ENCODE measurements at regions not wholly inside any gene's neighbourhood (a gene's known extent, or its start where the extent isn't known, plus 50 kb on each side); places are given as distances from the start of the nearest gene placed in this dataset.

- ChIA-PET POLR2A (no interaction called here), CTCF (no interaction called here)
- H3K27me3 Mint-ChIP-seq, result peaks cover 1% of the 10 kb centered on the region
- no peaks in the 10 kb centered on the region for H3K36me3 Mint-ChIP-seq
- no peak overlapping the region for H3K27ac Mint-ChIP-seq
- H3K9me3 Mint-ChIP-seq, result peaks cover 4% of the 10 kb centered on the region
- no peak overlapping the region for H3K4me3 Mint-ChIP-seq
- DNase-seq, result no peak
- H3K4me1 Mint-ChIP-seq (ENCODE audit: low read depth), result no peaks in the 10 kb centered on the region
- intact Hi-C loops (cut with micrococcal nuclease), result no loop called here
Observed at GRCh38 chr3:70392227-70392626, 79.8 kb upstream of the MDFIC2 start.

- H3K9me3 Mint-ChIP-seq, result peaks cover 4% of the 10 kb centered on the region
- H3K27me3 Mint-ChIP-seq, result peaks cover 4% of the 10 kb centered on the region
- no peak overlapping the region for H3K4me3 Mint-ChIP-seq
- DNase-seq, result no peak
- POLR2A ChIA-PET, result no interaction called here
- no peaks in the 10 kb centered on the region for H3K36me3 Mint-ChIP-seq
- intact Hi-C loops (cut with micrococcal nuclease), result no loop called here
- no peaks in the 10 kb centered on the region for H3K4me1 Mint-ChIP-seq (ENCODE audit: low read depth)
- CTCF ChIA-PET, result no interaction called here
- H3K27ac Mint-ChIP-seq, result no peak overlapping the region
Observed at GRCh38 chr3:70387889-70388288, 75.5 kb upstream of the MDFIC2 start.

- peaks cover 4% of the 10 kb centered on the region for H3K27me3 Mint-ChIP-seq
Observed at GRCh38 chr3:70386846-70387245, 74.4 kb upstream of the MDFIC2 start.

GRCh38 chr3:70386043-70386442 lies 73.6 kb upstream of the MDFIC2 start:
- ChIA-PET POLR2A (no interaction called here), CTCF (no interaction called here)

More at GRCh38 chr3:70386846-70387245, 74.4 kb upstream of the MDFIC2 start:
- no peak overlapping the region for H3K27ac Mint-ChIP-seq
- H3K9me3 Mint-ChIP-seq, result peaks cover 4% of the 10 kb centered on the region
- H3K36me3 Mint-ChIP-seq, result no peaks in the 10 kb centered on the region
- no peak overlapping the region for H3K4me3 Mint-ChIP-seq
- DNase-seq, result no peak
- H3K4me1 Mint-ChIP-seq (ENCODE audit: low read depth), result no peaks in the 10 kb centered on the region
- intact Hi-C loops (cut with micrococcal nuclease), result no loop called here
- POLR2A ChIA-PET, result no interaction called here
- CTCF ChIA-PET, result no interaction called here

GRCh38 chr3:70383360-70383831 lies 71.0 kb upstream of the MDFIC2 start:
- Mint-ChIP-seq H3K27ac (no peak overlapping the region), H3K36me3 (no peaks in the 10 kb centered on the region), H3K4me3 (no peak overlapping the region), H3K9me3 (peaks cover 1% of the 10 kb centered on the region), H3K4me1 (ENCODE audit: low read depth) (no peaks in the 10 kb centered on the region), H3K27me3 (peaks cover 8% of the 10 kb centered on the region)
- ChIA-PET CTCF (no interaction called here), POLR2A (no interaction called here)
- intact Hi-C loops (cut with micrococcal nuclease), result no loop called here
- no peak for DNase-seq

More at GRCh38 chr3:70386043-70386442, 73.6 kb upstream of the MDFIC2 start:
- Mint-ChIP-seq H3K36me3 (no peaks in the 10 kb centered on the region), H3K27me3 (peaks cover 8% of the 10 kb centered on the region), H3K4me1 (ENCODE audit: low read depth) (no peaks in the 10 kb centered on the region), H3K4me3 (no peak overlapping the region), H3K9me3 (peaks cover 4% of the 10 kb centered on the region), H3K27ac (no peak overlapping the region)
- intact Hi-C loops (cut with micrococcal nuclease), result no loop called here
- DNase-seq, result no peak

GRCh38 chr3:70374179-70374578 lies 61.7 kb upstream of the MDFIC2 start:
- intact Hi-C loops (cut with micrococcal nuclease), result no loop called here
- Mint-ChIP-seq H3K27me3 (no peaks in the 10 kb centered on the region), H3K27ac (no peak overlapping the region), H3K9me3 (peaks cover 8% of the 10 kb centered on the region), H3K4me1 (ENCODE audit: low read depth) (no peaks in the 10 kb centered on the region), H3K36me3 (no peaks in the 10 kb centered on the region), H3K4me3 (no peak overlapping the region)
- CTCF ChIA-PET, result no interaction called here
- POLR2A ChIA-PET, result no interaction called here
- no peak for DNase-seq

Data from activated CD4-positive, alpha-beta memory T cell treated with anti-CD3 and anti-CD28 coated beads for 36 hours (primary cell).